Progenitor cell of endocrine pancreas (in vitro differentiated cells): ENCODE measurements at regions not wholly inside any gene's neighbourhood (a gene's known extent, or its start where the extent isn't known, plus 50 kb on each side); places are given as distances from the start of the nearest gene placed in this dataset.

Experiments used
- DNase-seq: peaks from one replicate; pipeline ENCODE4 v3.0.0; 2021; ENCODE audit warnings: low spot score; ENCODE audit not compliant: unreplicated experiment
- H3K27ac Mint-ChIP-seq: 2 replicates; pipeline ENCODE4 v1.8.0; 2021; ENCODE audit warnings: mild to moderate bottlenecking, moderate library complexity, mixed read lengths
- H3K27me3 Mint-ChIP-seq: 2 replicates; pipeline ENCODE4 v1.8.0; 2021; ENCODE audit warnings: mixed read lengths
- H3K36me3 Mint-ChIP-seq: 2 replicates; pipeline ENCODE4 v1.8.0; 2022; ENCODE audit warnings: mixed read lengths; ENCODE audit not compliant: insufficient read depth
- H3K4me1 Mint-ChIP-seq: 2 replicates; pipeline ENCODE4 v1.8.0; 2021; ENCODE audit warnings: low read depth, mixed read lengths
- H3K4me3 Mint-ChIP-seq: 2 replicates; pipeline ENCODE4 v1.8.0; 2021; ENCODE audit warnings: low read depth, mild to moderate bottlenecking, moderate library complexity, mixed read lengths
- H3K9me3 Mint-ChIP-seq: 2 replicates; pipeline ENCODE4 v1.8.0; 2021; ENCODE audit warnings: low read depth, mixed read lengths
- TF ChIP-seq, protein P1 (sequence below): fragments of 200-600 bp; sonication (generic); IDR thresholded peaks from one replicate; pipeline ENCODE4 v1.5.0; 2021; ENCODE audit warnings: antibody characterized with exemption, mild to moderate bottlenecking; ENCODE audit not compliant: unreplicated experiment

DNA sequence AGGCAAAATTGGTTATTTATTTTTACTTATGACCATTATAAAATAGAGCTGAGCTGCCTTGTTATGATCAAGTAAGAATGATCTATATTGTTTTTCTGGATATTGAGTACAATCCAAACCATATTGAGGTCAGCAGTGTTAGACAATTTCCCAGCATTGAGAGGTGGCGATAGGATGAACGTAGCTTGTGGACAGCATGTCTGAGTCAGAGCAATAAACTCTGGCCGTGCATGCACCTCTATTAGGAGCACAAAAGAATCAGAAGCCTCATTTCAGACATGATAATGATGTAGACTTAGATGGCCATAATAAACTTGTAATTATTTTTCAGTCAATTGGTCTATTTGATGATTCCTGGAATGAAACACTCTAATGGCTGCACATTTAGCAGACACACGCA lies 491.6 kb downstream of the RIT2 start:
- H3K9me3 Mint-ChIP-seq = no peaks in the 10 kb centered on the region
- H3K4me1 Mint-ChIP-seq = peaks cover 8% of the 10 kb centered on the region
- H3K36me3 Mint-ChIP-seq = no peaks in the 10 kb centered on the region
- no peak for DNase-seq
- H3K27me3 Mint-ChIP-seq = no peaks in the 10 kb centered on the region
- TF ChIP-seq, protein P1, sequence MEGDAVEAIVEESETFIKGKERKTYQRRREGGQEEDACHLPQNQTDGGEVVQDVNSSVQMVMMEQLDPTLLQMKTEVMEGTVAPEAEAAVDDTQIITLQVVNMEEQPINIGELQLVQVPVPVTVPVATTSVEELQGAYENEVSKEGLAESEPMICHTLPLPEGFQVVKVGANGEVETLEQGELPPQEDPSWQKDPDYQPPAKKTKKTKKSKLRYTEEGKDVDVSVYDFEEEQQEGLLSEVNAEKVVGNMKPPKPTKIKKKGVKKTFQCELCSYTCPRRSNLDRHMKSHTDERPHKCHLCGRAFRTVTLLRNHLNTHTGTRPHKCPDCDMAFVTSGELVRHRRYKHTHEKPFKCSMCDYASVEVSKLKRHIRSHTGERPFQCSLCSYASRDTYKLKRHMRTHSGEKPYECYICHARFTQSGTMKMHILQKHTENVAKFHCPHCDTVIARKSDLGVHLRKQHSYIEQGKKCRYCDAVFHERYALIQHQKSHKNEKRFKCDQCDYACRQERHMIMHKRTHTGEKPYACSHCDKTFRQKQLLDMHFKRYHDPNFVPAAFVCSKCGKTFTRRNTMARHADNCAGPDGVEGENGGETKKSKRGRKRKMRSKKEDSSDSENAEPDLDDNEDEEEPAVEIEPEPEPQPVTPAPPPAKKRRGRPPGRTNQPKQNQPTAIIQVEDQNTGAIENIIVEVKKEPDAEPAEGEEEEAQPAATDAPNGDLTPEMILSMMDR = no peak
- H3K4me3 Mint-ChIP-seq = no peak overlapping the region
- no peak overlapping the region for H3K27ac Mint-ChIP-seq

DNA sequence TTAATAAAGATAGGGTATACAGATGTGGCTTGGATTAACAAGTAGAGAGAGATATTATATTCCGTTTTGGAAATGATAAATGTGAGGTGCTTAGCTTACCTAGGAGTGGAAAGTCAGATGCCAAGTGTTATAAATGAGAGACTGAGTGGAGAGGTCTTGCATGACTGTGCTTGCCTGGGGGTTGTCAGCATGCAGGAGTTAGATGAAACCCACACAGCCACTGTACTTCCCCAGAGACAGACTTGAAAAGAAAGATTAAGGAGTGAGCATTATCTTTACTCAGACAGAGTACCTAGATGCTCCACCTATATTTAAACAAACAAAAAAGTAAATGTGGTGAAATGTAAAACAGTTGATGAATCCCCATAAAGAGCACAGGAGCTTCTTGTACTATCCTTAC lies 482.7 kb downstream of the RIT2 start:
- H3K9me3 Mint-ChIP-seq = no peaks in the 10 kb centered on the region

DNA sequence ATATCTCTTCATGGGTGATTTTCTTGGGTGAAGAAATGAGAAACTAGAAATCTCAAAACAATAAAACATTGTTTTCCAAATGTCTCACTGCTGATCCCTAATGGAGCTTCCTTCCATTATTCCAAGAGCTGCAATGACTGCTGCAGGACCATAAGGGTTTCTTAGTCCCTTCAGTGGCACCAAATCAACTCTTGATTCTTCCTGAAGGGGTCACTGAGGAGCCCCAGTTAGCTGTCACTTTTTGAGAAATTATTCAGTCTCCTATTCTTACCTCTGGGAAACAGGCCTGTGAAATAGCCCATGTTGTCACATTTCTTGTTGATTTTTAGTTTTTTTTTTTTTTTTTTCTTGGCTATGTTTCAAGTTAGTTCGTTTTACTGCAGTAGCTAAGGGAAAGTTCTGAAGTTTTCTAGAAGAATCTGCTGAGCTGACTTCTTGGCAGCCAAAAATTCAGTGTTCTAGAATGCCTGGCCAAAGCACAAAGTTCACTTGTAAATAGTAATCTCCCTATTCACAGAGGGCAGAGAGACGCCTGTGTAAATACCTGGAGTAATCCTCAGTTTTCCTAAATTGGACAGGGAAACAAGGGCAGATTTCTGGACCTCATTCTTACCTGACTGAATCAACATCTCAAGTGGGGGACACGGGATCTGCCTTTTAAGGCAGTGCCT lies 480.0 kb downstream of the RIT2 start:
- Mint-ChIP-seq H3K36me3 (no peaks in the 10 kb centered on the region), H3K27ac (no peak overlapping the region), H3K4me3 (no peak overlapping the region), H3K27me3 (no peaks in the 10 kb centered on the region), H3K4me1 (peaks cover 8% of the 10 kb centered on the region), H3K9me3 (no peaks in the 10 kb centered on the region)
- TF ChIP-seq, protein P1 = no peak
- no peak for DNase-seq

More for the DNA sequence above, 482.7 kb downstream of the RIT2 start:
- Mint-ChIP-seq H3K27me3 (no peaks in the 10 kb centered on the region), H3K4me1 (peaks cover 3% of the 10 kb centered on the region), H3K27ac (no peak overlapping the region), H3K36me3 (no peaks in the 10 kb centered on the region), H3K4me3 (no peak overlapping the region)
- no peak for DNase-seq
- TF ChIP-seq, protein P1 = no peak

DNA sequence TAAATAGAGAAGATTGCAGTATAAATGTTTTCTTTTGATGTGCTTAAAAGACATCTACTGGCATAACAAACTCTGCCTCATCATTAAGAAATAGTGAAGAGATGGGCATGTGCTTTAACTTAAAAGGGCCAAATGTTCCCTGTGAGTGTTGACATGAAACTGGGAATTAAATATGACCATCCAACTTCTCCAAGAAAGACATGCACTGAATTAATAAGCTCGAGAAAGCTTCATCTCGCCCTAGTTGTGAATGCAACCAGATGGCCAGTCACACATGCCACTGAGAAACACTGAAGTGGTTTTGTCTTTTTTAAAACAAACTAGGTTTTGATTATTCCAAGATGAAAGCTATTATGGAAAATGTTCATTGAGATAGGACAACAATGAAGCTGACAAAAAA lies 479.2 kb downstream of the RIT2 start:
- H3K9me3 Mint-ChIP-seq = peaks cover 3% of the 10 kb centered on the region
- H3K27ac Mint-ChIP-seq = no peak overlapping the region
- TF ChIP-seq, protein P1 = no peak
- peaks cover 8% of the 10 kb centered on the region for H3K4me1 Mint-ChIP-seq
- no peak overlapping the region for H3K4me3 Mint-ChIP-seq
- DNase-seq = no peak
- H3K36me3 Mint-ChIP-seq = peaks cover 1% of the 10 kb centered on the region
- H3K27me3 Mint-ChIP-seq = no peaks in the 10 kb centered on the region

DNA sequence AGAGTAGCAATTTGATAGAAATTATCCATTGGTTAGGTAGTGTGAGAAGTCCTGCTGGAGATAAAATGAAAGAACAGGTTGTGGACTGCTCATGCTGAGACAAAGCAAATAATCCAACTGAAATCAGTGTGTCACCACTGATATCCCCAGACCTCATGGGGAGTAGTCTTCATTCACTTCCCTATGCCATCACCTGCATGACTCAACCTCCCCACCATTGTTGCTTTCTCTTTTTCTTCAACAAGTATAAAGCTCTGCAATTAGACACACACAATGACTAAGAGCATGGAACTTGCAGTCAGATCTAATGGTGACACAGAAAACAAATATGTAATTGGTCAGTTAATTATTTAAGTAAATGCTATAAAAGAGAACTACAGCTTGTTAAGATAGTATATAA lies 475.3 kb downstream of the RIT2 start:
- Mint-ChIP-seq H3K27me3 (no peaks in the 10 kb centered on the region), H3K4me1 (peaks cover 12% of the 10 kb centered on the region)
- no peak for DNase-seq

More for the DNA sequence above, 475.3 kb downstream of the RIT2 start:
- Mint-ChIP-seq H3K4me3 (no peak overlapping the region), H3K36me3 (peaks cover 1% of the 10 kb centered on the region), H3K9me3 (peaks cover 8% of the 10 kb centered on the region), H3K27ac (no peak overlapping the region)
- TF ChIP-seq, protein P1 = no peak
